Stimulated activated CD4-positive, alpha-beta T cell treated with anti-CD3 and anti-CD28 coated beads, Interleukin-2, amount 100 ng/mL, for 4 hours (primary cell): ENCODE measurements at regions not wholly inside any gene's neighbourhood (a gene's known extent, or its start where the extent isn't known, plus 50 kb on each side); places are given as distances from the start of the nearest gene placed in this dataset.
"Not testable (repeated sequence)": the region's sequence is repeated elsewhere in the genome, so short reads cannot be mapped to it uniquely, and the experiment has no call there.

Experiments
- DNase-seq: peaks from one replicate; pipeline ENCODE4 v3.0.0-alpha.2; 2020; ENCODE audit warnings: low read depth

- DNase-seq: not testable (repeated sequence)
Measured at GRCh38 chr17:72472853-72473390, 352.1 kb downstream of the SOX9 start.

- no peak for DNase-seq
Measured at GRCh38 chr17:72474243-72474642, 353.4 kb downstream of the SOX9 start.

GRCh38 chr17:72474719-72475477, 354.1 kb downstream of the SOX9 start:
- no peak for DNase-seq

- no peak for DNase-seq
Measured at GRCh38 chr17:72476134-72476533, 355.3 kb downstream of the SOX9 start.

GRCh38 chr17:72476575-72476986, 355.8 kb downstream of the SOX9 start:
- no peak for DNase-seq

- no peak for DNase-seq
Measured at GRCh38 chr17:72477491-72477890, 356.7 kb downstream of the SOX9 start.

- no peak for DNase-seq
Measured at GRCh38 chr17:72479113-72479512, 358.3 kb downstream of the SOX9 start.

- no peak for DNase-seq
Measured at GRCh38 chr17:72481572-72481971, 360.8 kb downstream of the SOX9 start.

- no peak for DNase-seq
Measured at GRCh38 chr17:72485596-72485995, 364.8 kb downstream of the SOX9 start.

- no peak for DNase-seq
Measured at GRCh38 chr17:72486806-72487205, 366.0 kb downstream of the SOX9 start.

GRCh38 chr17:72487731-72488494, 367.1 kb downstream of the SOX9 start:
- DNase-seq: no peak

GRCh38 chr17:72488555-72489271, 367.9 kb downstream of the SOX9 start:
- DNase-seq: no peak

- DNase-seq: no peak
Measured at GRCh38 chr17:72489272-72489641, 368.4 kb downstream of the SOX9 start.

GRCh38 chr17:72491102-72491501, 370.3 kb downstream of the SOX9 start:
- no peak for DNase-seq

GRCh38 chr17:72492494-72492893, 371.7 kb downstream of the SOX9 start:
- no peak for DNase-seq

- no peak for DNase-seq
Measured at GRCh38 chr17:72492941-72493340, 372.1 kb downstream of the SOX9 start.

GRCh38 chr17:72494566-72494965, 373.7 kb downstream of the SOX9 start:
- no peak for DNase-seq

- no peak for DNase-seq
Measured at GRCh38 chr17:72496461-72496860, 375.6 kb downstream of the SOX9 start.

- DNase-seq: no peak
Measured at GRCh38 chr17:72497915-72498314, 377.1 kb downstream of the SOX9 start.

- no peak for DNase-seq
Measured at GRCh38 chr17:72498364-72499210, 377.8 kb downstream of the SOX9 start.
